ENCODE measurements at regions not wholly inside any gene's neighbourhood (a gene's known extent, or its start where the extent isn't known, plus 50 kb on each side); places are given as distances from the start of the nearest gene placed in this dataset.

DNA sequence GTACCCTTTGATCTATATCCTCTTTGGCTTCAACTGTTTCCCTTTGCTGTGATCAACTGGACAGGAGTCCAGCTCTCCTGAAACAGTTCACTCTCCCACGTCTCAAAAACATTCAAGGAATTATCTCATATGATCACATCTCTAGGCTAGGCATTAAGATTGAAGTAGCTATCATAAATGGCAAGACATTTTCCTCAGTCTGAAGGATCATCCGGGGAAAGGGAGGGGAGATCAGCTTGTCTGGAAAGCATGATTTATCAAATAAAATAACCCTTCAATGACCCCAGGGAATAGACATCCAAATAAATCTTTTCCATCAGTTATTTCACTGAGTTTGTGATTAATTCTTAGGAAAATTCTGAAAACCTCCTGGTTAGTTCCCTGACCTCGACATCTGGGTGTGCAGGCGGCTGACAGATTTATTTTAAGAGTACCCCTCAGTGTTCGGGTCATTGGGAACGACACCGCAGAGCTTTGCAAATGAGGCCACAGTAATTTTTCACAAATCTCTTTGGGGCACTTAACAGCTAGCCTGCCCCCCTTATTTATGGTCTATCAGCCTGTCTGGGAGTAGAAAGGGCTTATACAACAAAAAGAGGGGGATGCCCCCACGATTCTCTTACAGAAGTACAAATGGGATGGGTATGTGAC, 65.8 kb downstream of the NSMCE3 start:
- H3K4me3 ChIP-seq (ENCODE audit: low read depth, low read length): no peak overlapping the region
- no peak for DNase-seq (ENCODE audit: low read depth, low spot score)
- in situ Hi-C loops (cut with HindIII; ENCODE audit: low sequenced_read_pairs): no loop called here
- TF ChIP-seq, protein P1, sequence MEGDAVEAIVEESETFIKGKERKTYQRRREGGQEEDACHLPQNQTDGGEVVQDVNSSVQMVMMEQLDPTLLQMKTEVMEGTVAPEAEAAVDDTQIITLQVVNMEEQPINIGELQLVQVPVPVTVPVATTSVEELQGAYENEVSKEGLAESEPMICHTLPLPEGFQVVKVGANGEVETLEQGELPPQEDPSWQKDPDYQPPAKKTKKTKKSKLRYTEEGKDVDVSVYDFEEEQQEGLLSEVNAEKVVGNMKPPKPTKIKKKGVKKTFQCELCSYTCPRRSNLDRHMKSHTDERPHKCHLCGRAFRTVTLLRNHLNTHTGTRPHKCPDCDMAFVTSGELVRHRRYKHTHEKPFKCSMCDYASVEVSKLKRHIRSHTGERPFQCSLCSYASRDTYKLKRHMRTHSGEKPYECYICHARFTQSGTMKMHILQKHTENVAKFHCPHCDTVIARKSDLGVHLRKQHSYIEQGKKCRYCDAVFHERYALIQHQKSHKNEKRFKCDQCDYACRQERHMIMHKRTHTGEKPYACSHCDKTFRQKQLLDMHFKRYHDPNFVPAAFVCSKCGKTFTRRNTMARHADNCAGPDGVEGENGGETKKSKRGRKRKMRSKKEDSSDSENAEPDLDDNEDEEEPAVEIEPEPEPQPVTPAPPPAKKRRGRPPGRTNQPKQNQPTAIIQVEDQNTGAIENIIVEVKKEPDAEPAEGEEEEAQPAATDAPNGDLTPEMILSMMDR (IDR thresholded peaks at IDR 0.05; ENCODE audit: low read depth, low read length): no peak

- H3K4me3 ChIP-seq (ENCODE audit: low read depth, low read length): no peak overlapping the region
- in situ Hi-C loops (cut with HindIII; ENCODE audit: low sequenced_read_pairs): no loop called here
- TF ChIP-seq, protein P1 (IDR thresholded peaks at IDR 0.05; ENCODE audit: low read depth, low read length): no peak
- no peak for DNase-seq (ENCODE audit: low read depth, low spot score)
Measured at GRCh38 chr15:29196722-29197121, 72.9 kb downstream of the NSMCE3 start.

GRCh38 chr15:29196290-29196689, 73.3 kb downstream of the NSMCE3 start:
- no peak overlapping the region for H3K4me3 ChIP-seq (ENCODE audit: low read depth, low read length)
- in situ Hi-C loops (cut with HindIII; ENCODE audit: low sequenced_read_pairs): no loop called here
- DNase-seq (ENCODE audit: low read depth, low spot score): no peak
- TF ChIP-seq, protein P1 (IDR thresholded peaks at IDR 0.05; ENCODE audit: low read depth, low read length): no peak

GRCh38 chr15:29194866-29195265, 74.8 kb downstream of the NSMCE3 start:
- DNase-seq (ENCODE audit: low read depth, low spot score): no peak
- H3K4me3 ChIP-seq (ENCODE audit: low read depth, low read length): no peak overlapping the region
- in situ Hi-C loops (cut with HindIII; ENCODE audit: low sequenced_read_pairs): no loop called here
- TF ChIP-seq, protein P1 (IDR thresholded peaks at IDR 0.05; ENCODE audit: low read depth, low read length): no peak

GRCh38 chr15:29183071-29183831, 86.4 kb downstream of the NSMCE3 start:
- in situ Hi-C loops (cut with HindIII; ENCODE audit: low sequenced_read_pairs): no loop called here
- DNase-seq (ENCODE audit: low read depth, low spot score): peak; percentile 3
- no peak overlapping the region for H3K4me3 ChIP-seq (ENCODE audit: low read depth, low read length)

DNA sequence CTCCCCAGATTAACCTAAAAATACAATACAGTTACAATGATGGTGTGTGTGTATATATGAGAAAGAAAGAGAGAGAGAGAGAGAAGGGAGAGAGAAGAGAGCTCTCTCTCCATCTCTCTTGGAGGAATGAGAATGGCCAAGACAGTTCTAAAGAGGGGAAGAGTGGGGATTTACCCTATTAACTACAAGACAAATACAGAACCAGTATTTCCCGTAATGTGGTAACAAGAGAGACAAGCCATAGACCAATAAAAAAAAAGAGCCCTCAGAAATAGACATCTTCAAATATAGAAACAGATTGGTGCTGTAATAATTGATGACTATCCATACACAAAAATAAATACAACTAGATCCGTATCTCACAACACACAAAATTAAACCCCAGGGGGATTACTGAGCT, 87.0 kb downstream of the NSMCE3 start:
- in situ Hi-C loops (cut with HindIII; ENCODE audit: low sequenced_read_pairs): no loop called here
- DNase-seq (ENCODE audit: low read depth, low spot score): no peak
- TF ChIP-seq, protein P1 (IDR thresholded peaks at IDR 0.05; ENCODE audit: low read depth, low read length): no peak
- no peak overlapping the region for H3K4me3 ChIP-seq (ENCODE audit: low read depth, low read length)

More at GRCh38 chr15:29183071-29183831, 86.4 kb downstream of the NSMCE3 start:
- TF ChIP-seq, protein P1 (IDR thresholded peaks at IDR 0.05; ENCODE audit: low read depth, low read length): no peak
